ENCODE measurements at regions not wholly inside any gene's neighbourhood (a gene's known extent, or its start where the extent isn't known, plus 50 kb on each side); places are given as distances from the start of the nearest gene placed in this dataset.

GRCh38 chr4:37058826-37059225 is 185.7 kb upstream of the NWD2 start:
- no peak for DNase-seq
- Histone ChIP-seq H3K36me3 (no peaks in the 10 kb centered on the region), H3K27me3 (no peaks in the 10 kb centered on the region), H3K27ac (no peak overlapping the region), H3K4me1 (ENCODE audit: insufficient read depth) (no peaks in the 10 kb centered on the region), H3K4me3 (no peak overlapping the region), H3K9me3 (no peaks in the 10 kb centered on the region)
- 75 to 85% (median 80%) methylated on average over 4 of the region's 4 CpGs for WGBS, 3 donors
- intact Hi-C loops (cut with DNase I), result no loop called here
- TF ChIP-seq, protein P1, sequence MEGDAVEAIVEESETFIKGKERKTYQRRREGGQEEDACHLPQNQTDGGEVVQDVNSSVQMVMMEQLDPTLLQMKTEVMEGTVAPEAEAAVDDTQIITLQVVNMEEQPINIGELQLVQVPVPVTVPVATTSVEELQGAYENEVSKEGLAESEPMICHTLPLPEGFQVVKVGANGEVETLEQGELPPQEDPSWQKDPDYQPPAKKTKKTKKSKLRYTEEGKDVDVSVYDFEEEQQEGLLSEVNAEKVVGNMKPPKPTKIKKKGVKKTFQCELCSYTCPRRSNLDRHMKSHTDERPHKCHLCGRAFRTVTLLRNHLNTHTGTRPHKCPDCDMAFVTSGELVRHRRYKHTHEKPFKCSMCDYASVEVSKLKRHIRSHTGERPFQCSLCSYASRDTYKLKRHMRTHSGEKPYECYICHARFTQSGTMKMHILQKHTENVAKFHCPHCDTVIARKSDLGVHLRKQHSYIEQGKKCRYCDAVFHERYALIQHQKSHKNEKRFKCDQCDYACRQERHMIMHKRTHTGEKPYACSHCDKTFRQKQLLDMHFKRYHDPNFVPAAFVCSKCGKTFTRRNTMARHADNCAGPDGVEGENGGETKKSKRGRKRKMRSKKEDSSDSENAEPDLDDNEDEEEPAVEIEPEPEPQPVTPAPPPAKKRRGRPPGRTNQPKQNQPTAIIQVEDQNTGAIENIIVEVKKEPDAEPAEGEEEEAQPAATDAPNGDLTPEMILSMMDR (IDR thresholded peaks at IDR 0.05), result no peak
- TF ChIP-seq EP300 (IDR thresholded peaks at IDR 0.05), result no peak
- TF ChIP-seq POLR2A (IDR thresholded peaks at IDR 0.05), result no peak

DNA sequence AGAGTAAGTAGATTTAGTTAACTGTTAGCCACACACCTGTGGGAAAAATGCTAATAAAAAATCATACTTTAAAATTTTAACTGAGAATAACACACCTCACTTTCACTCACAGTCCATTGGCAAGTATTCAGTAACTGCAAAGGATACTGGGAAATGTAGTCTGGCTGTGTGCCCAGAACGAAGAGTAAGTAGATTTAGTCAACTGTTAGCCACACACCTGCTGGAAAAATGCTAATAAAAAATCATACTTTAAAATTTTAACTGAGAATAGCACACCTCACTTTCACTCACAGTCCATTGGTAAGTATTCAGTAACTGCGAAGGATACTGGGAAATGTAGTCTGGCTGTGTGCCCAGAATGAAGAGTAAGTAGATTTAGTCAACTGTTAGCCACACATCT is 178.4 kb upstream of the NWD2 start:
- 29 to 43% (median 37%) methylated on average over 2 of the region's 2 CpGs for WGBS, 3 donors
- Histone ChIP-seq H3K27ac (no peak overlapping the region), H3K9me3 (no peaks in the 10 kb centered on the region), H3K27me3 (no peaks in the 10 kb centered on the region), H3K4me3 (no peak overlapping the region), H3K4me1 (ENCODE audit: insufficient read depth) (no peaks in the 10 kb centered on the region), H3K36me3 (no peaks in the 10 kb centered on the region)
- no peak for TF ChIP-seq EP300 (IDR thresholded peaks at IDR 0.05)
- TF ChIP-seq, protein P1 (IDR thresholded peaks at IDR 0.05), result no peak
- no peak for TF ChIP-seq POLR2A (IDR thresholded peaks at IDR 0.05)
- intact Hi-C loops (cut with DNase I), result no loop called here
- DNase-seq, result no peak

DNA sequence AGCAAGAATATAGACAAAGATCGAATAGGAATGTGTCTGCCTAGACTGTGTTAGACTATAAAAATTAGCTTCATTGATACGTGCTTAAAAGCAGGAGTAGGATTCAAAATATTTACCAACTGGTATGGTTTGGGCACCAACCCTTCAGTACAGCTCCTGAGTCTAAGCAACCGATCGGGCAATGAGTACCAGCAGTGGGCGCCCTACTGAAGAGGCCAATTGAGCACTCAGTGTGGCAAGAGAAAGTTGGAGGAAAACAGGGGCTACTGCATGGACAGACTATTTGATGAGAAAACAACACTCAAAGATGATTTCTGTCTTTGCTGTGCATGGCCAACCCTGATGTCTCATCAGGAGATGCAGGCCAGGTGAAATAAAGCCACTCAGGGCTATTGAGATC is 176.0 kb upstream of the NWD2 start:
- Histone ChIP-seq H3K36me3 (no peaks in the 10 kb centered on the region), H3K9me3 (no peaks in the 10 kb centered on the region), H3K4me3 (no peak overlapping the region), H3K4me1 (ENCODE audit: insufficient read depth) (no peaks in the 10 kb centered on the region), H3K27me3 (no peaks in the 10 kb centered on the region), H3K27ac (no peak overlapping the region)
- TF ChIP-seq, protein P1 (IDR thresholded peaks at IDR 0.05), result no peak
- TF ChIP-seq EP300 (IDR thresholded peaks at IDR 0.05) (no peak), POLR2A (IDR thresholded peaks at IDR 0.05) (no peak)
- intact Hi-C loops (cut with DNase I), result no loop called here
- no peak for DNase-seq
- WGBS, 3 donors, result 47 to 54% (median 48%) methylated on average over 5 of the region's 5 CpGs

GRCh38 chr4:37070041-37070440 is 174.5 kb upstream of the NWD2 start:
- Histone ChIP-seq H3K9me3 (no peaks in the 10 kb centered on the region), H3K36me3 (no peaks in the 10 kb centered on the region), H3K4me3 (no peak overlapping the region), H3K27ac (no peak overlapping the region), H3K27me3 (no peaks in the 10 kb centered on the region), H3K4me1 (ENCODE audit: insufficient read depth) (no peaks in the 10 kb centered on the region)
- 38 to 48% (median 48%) methylated on average over 5 of the region's 5 CpGs for WGBS, 3 donors
- TF ChIP-seq EP300 (IDR thresholded peaks at IDR 0.05) (no peak), POLR2A (IDR thresholded peaks at IDR 0.05) (no peak)
- TF ChIP-seq, protein P1 (IDR thresholded peaks at IDR 0.05), result no peak
- DNase-seq, result no peak
- intact Hi-C loops (cut with DNase I), result no loop called here

DNA sequence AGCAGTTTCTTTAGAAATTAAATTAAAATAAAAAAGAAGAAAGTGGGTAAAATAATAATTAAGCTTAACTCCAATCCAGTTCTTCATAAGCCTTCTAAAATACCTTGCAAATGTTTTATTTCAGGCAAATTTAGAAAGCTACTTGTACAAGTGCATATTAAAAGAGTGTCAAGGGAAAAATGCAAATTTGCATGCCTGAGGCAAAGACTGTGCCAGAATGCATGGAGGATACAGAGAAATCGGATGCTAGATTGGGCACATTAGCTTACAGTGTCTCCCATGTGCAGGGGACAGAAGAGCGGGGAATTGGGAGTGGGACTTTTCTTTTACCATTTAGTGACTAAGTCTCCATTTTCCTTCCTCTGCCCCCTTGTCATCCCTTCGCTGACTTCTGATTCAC is 173.0 kb upstream of the NWD2 start:
- no peaks in the 10 kb centered on the region for H3K36me3 ChIP-seq
- no peak overlapping the region for H3K27ac ChIP-seq
- intact Hi-C loops (cut with DNase I), result no loop called here
- H3K27me3 ChIP-seq, result no peaks in the 10 kb centered on the region
- no peak for TF ChIP-seq EP300 (IDR thresholded peaks at IDR 0.05)
- TF ChIP-seq POLR2A (IDR thresholded peaks at IDR 0.05), result no peak
- TF ChIP-seq, protein P1 (IDR thresholded peaks at IDR 0.05), result no peak
- 84 to 90% (median 90%) methylated on average over 3 of the region's 3 CpGs for WGBS, 3 donors
- H3K9me3 ChIP-seq, result no peaks in the 10 kb centered on the region
- DNase-seq, result no peak
- no peak overlapping the region for H3K4me3 ChIP-seq
- no peaks in the 10 kb centered on the region for H3K4me1 ChIP-seq (ENCODE audit: insufficient read depth)

Measured in ovary (tissue), 7 donors.